Mesendoderm (in vitro differentiated cells): ENCODE measurements at regions not wholly inside any gene's neighbourhood (a gene's known extent, or its start where the extent isn't known, plus 50 kb on each side); places are given as distances from the start of the nearest gene placed in this dataset.

Experiments
- DNase-seq: peaks from one replicate; pipeline ENCODE4 v3.0.0; 2013
- H2AK5ac ChIP-seq: 2 replicates; pipeline ENCODE4 v1.6.1; 2013; ENCODE audit warnings: low read length, inconsistent platforms
- H2BK120ac ChIP-seq: 2 replicates; pipeline ENCODE4 v1.6.1; 2013; ENCODE audit warnings: low read depth, mild to moderate bottlenecking, low read length, moderate library complexity, mixed read lengths
- H2BK15ac ChIP-seq: replicated peaks from 2 replicates; pipeline ENCODE4 v1.6.1; 2013; ENCODE audit warnings: low read depth, mild to moderate bottlenecking, moderate library complexity
- H2BK5ac ChIP-seq: 2 replicates; pipeline ENCODE4 v1.6.1; 2013; ENCODE audit warnings: low read length, inconsistent platforms
- H3K18ac ChIP-seq: 2 replicates; pipeline ENCODE4 v1.6.1; 2013; ENCODE audit warnings: mild to moderate bottlenecking, low read length, mixed read lengths
- H3K23ac ChIP-seq: one replicate; pipeline ENCODE4 v1.6.1; 2013; ENCODE audit warnings: low read length
- H3K27ac ChIP-seq: 2 replicates; pipeline ENCODE4 v1.5.1; 2013; ENCODE audit warnings: low read depth, mild to moderate bottlenecking, inconsistent platforms, low read length, moderate library complexity
- H3K27me3 ChIP-seq: 2 replicates; pipeline ENCODE4 v1.6.1; 2013; ENCODE audit warnings: low read length, control low read depth, mild to moderate bottlenecking, inconsistent platforms; ENCODE audit not compliant: insufficient read depth, poor library complexity
- H3K36me3 ChIP-seq: 2 replicates; pipeline ENCODE4 v1.6.1; 2013; ENCODE audit warnings: low read length, inconsistent platforms; ENCODE audit not compliant: control insufficient read depth, insufficient read depth
- H3K4ac ChIP-seq: one replicate; pipeline ENCODE4 v1.6.1; 2013; ENCODE audit warnings: low read depth, mild to moderate bottlenecking, low read length, moderate library complexity
- H3K4me1 ChIP-seq: 2 replicates; pipeline ENCODE4 v1.6.1; 2013; ENCODE audit warnings: low read depth, low read length, inconsistent platforms; ENCODE audit not compliant: control insufficient read depth
- H3K4me2 ChIP-seq: 2 replicates; pipeline ENCODE4 v1.6.1; 2013; ENCODE audit warnings: low read length
- H3K4me3 ChIP-seq: 2 replicates; pipeline ENCODE4 v1.5.1; 2013; ENCODE audit warnings: mild to moderate bottlenecking, low read length
- H3K56ac ChIP-seq: one replicate; pipeline ENCODE4 v1.6.1; 2013; ENCODE audit warnings: low read length
- H3K79me1 ChIP-seq: 2 replicates; pipeline ENCODE4 v1.6.1; 2013; ENCODE audit warnings: low read length, inconsistent platforms
- H3K79me2 ChIP-seq: 2 replicates; pipeline ENCODE4 v1.6.1; 2013; ENCODE audit warnings: mild to moderate bottlenecking, low read length; ENCODE audit not compliant: control insufficient read depth, insufficient read depth
- H3K9ac ChIP-seq: 2 replicates; pipeline ENCODE4 v1.6.1; 2013; ENCODE audit warnings: low read length, inconsistent platforms
- H4K5ac ChIP-seq: one replicate; pipeline ENCODE4 v1.6.1; 2013; ENCODE audit warnings: low read length
- H4K8ac ChIP-seq: one replicate; pipeline ENCODE4 v1.6.1; 2013; ENCODE audit warnings: low read depth, mild to moderate bottlenecking, control low read depth, low read length, moderate library complexity
- WGBS: extraction: QIAGEN DNeasy Blood & Tissue Kit; methylation state at CpG from one replicate; pipeline ENCODE4 v1.1.7; 2013; ENCODE audit warnings: low lambda C conversion rate, missing lambda C conversion rate; ENCODE audit not compliant: insufficient coverage; ENCODE audit errors: extremely low coverage; 5-methylcytosine and 5-hydroxymethylcytosine counted together

- H3K36me3 ChIP-seq: no peaks in the 10 kb centered on the region
- H3K27ac ChIP-seq: no peak overlapping the region
- H3K4me1 ChIP-seq: no peaks in the 10 kb centered on the region
- H3K23ac ChIP-seq: no peak overlapping the region
- no peak overlapping the region for H3K4ac ChIP-seq
- H3K79me1 ChIP-seq: no peaks in the 10 kb centered on the region
- no peak overlapping the region for H3K18ac ChIP-seq
- H3K56ac ChIP-seq: no peak overlapping the region
- H2BK15ac ChIP-seq: no peak overlapping the region
- no peak overlapping the region for H4K5ac ChIP-seq
- H2BK120ac ChIP-seq: no peak overlapping the region
- no peaks in the 10 kb centered on the region for H3K27me3 ChIP-seq
- H3K9ac ChIP-seq: no peak overlapping the region
- WGBS: no CpG with 5 or more reads among the region's 3 CpGs
- DNase-seq: no peak
- H2AK5ac ChIP-seq: no peak overlapping the region
- no peak overlapping the region for H4K8ac ChIP-seq
- no peak overlapping the region for H3K4me3 ChIP-seq
- no peak overlapping the region for H3K4me2 ChIP-seq
- H3K79me2 ChIP-seq: no peaks in the 10 kb centered on the region
- no peak overlapping the region for H2BK5ac ChIP-seq
Observed at GRCh38 chr11:110856996-110857812, 145.0 kb upstream of the ARHGAP20 start.

DNA sequence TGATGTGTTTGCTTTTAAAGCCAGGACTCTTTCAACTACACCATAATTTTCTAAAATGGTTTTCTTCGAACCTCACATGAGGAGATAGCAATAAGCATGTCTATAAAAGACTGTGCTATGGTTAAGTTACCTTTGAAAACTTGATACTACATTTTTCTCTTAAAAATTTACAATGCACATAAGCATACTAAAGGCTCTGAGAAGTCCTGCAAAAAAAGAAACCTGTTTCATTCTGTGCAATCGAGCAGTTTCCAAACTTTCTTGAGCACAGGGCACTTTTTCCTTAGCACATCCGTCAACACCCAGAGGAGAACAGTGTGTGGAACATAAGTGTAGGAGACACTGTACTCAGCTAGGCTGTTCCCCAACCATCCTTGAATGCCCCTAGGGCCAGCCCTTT is 144.1 kb upstream of the ARHGAP20 start:
- Histone ChIP-seq H3K36me3 (no peaks in the 10 kb centered on the region), H2BK5ac (no peak overlapping the region), H3K9ac (no peak overlapping the region), H2AK5ac (no peak overlapping the region), H4K8ac (no peak overlapping the region), H3K4me3 (no peak overlapping the region), H3K56ac (no peak overlapping the region), H2BK15ac (no peak overlapping the region), H3K4me2 (no peak overlapping the region), H3K18ac (no peak overlapping the region), H4K5ac (no peak overlapping the region), H3K27me3 (no peaks in the 10 kb centered on the region), H3K79me2 (no peaks in the 10 kb centered on the region), H3K23ac (no peak overlapping the region), H3K4ac (no peak overlapping the region), H2BK120ac (no peak overlapping the region), H3K79me1 (no peaks in the 10 kb centered on the region), H3K4me1 (no peaks in the 10 kb centered on the region), H3K27ac (no peak overlapping the region)
- WGBS: no CpG with 5 or more reads among the region's 3 CpGs
- no peak for DNase-seq

DNA sequence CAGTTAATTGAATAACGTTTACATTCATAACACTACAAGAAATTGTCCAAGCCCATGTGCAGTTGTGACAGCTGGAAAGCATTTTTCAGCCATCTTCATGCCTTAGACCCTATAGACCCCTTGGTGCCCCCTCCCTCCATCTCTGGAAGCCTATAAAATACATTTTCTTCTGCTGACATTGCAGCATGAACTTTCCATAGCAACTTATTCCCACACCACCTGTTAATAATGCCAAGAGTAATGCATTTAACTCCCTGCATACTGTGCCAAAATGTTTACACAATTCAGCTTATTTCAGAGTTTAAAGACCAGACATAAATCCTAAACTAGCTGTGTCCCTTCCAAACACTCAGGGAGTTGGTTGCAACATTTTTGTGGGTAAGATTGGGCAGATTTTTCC is 143.0 kb upstream of the ARHGAP20 start:
- Histone ChIP-seq H3K79me2 (no peaks in the 10 kb centered on the region), H3K18ac (no peak overlapping the region), H3K27ac (no peak overlapping the region), H3K4me2 (no peak overlapping the region), H4K8ac (no peak overlapping the region), H3K27me3 (no peaks in the 10 kb centered on the region), H3K79me1 (no peaks in the 10 kb centered on the region), H2BK120ac (no peak overlapping the region), H3K4ac (no peak overlapping the region), H3K4me3 (no peak overlapping the region), H2AK5ac (no peak overlapping the region), H4K5ac (no peak overlapping the region), H3K9ac (no peak overlapping the region), H3K56ac (no peak overlapping the region), H2BK5ac (no peak overlapping the region), H2BK15ac (no peak overlapping the region), H3K4me1 (no peaks in the 10 kb centered on the region), H3K36me3 (no peaks in the 10 kb centered on the region), H3K23ac (no peak overlapping the region)
- no CpG with 5 or more reads among the region's 1 CpG for WGBS
- DNase-seq: no peak

DNA sequence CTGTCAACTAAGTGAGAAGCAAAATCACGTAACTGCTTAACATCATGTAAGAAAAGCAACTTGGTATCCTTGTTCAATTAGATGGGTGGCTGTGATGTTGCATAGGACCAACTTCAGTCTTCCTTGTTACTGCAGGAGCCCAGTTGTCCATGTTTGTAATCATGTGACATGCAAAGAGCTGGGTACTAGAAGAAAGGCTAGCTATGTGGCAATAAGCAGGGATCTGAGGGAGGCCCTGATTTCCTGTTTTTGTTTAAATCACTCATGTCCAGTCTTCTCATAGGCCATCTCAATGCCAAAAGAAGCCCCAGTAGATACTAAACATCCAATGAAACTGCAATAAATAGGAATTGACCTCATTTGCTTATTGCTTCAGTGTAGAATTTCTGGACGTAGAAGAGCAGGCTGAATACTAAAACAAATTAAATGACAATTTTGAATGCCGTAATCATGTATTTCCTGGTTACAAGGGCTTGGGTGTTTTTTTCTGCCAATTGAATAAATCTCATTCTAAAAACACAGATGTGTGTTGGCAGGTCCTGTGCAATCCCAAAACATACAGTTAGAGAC is 140.8 kb upstream of the ARHGAP20 start:
- no peak for DNase-seq
- H3K4me3 ChIP-seq: no peak overlapping the region
- H2BK15ac ChIP-seq: no peak overlapping the region
- H3K18ac ChIP-seq: no peak overlapping the region
- H2AK5ac ChIP-seq: no peak overlapping the region
- H3K56ac ChIP-seq: no peak overlapping the region
- H4K5ac ChIP-seq: no peak overlapping the region
- no peaks in the 10 kb centered on the region for H3K79me1 ChIP-seq
- WGBS: no CpG with 5 or more reads among the region's 3 CpGs
- no peak overlapping the region for H2BK120ac ChIP-seq
- H3K4ac ChIP-seq: no peak overlapping the region
- no peak overlapping the region for H2BK5ac ChIP-seq
- no peak overlapping the region for H3K9ac ChIP-seq
- H3K36me3 ChIP-seq: no peaks in the 10 kb centered on the region
- no peak overlapping the region for H4K8ac ChIP-seq
- H3K23ac ChIP-seq: no peak overlapping the region
- H3K79me2 ChIP-seq: no peaks in the 10 kb centered on the region
- no peaks in the 10 kb centered on the region for H3K4me1 ChIP-seq
- no peak overlapping the region for H3K4me2 ChIP-seq
- no peaks in the 10 kb centered on the region for H3K27me3 ChIP-seq
- H3K27ac ChIP-seq: no peak overlapping the region

- H3K18ac ChIP-seq: peak overlapping the region; percentile 51
- no peak overlapping the region for H2BK15ac ChIP-seq
- H2BK5ac ChIP-seq: no peak overlapping the region
- H3K79me2 ChIP-seq: no peaks in the 10 kb centered on the region
- H4K8ac ChIP-seq: no peak overlapping the region
- no peaks in the 10 kb centered on the region for H3K79me1 ChIP-seq
- WGBS: no CpG with 5 or more reads among the region's 3 CpGs
- no peak overlapping the region for H2AK5ac ChIP-seq
- H3K27me3 ChIP-seq: no peaks in the 10 kb centered on the region
- H2BK120ac ChIP-seq: no peak overlapping the region
- no peak overlapping the region for H3K9ac ChIP-seq
- H3K4me3 ChIP-seq: no peak overlapping the region
- H3K4me2 ChIP-seq: no peak overlapping the region
- no peak overlapping the region for H3K27ac ChIP-seq
- no peak overlapping the region for H4K5ac ChIP-seq
- H3K56ac ChIP-seq: no peak overlapping the region
- peak overlapping the region; percentile 16 for H3K4ac ChIP-seq
- H3K36me3 ChIP-seq: no peaks in the 10 kb centered on the region
- H3K23ac ChIP-seq: no peak overlapping the region
- DNase-seq: peak; percentile 56
- H3K4me1 ChIP-seq: no peaks in the 10 kb centered on the region
Observed at GRCh38 chr11:110850846-110851245, 138.6 kb upstream of the ARHGAP20 start.
